Trophoblast cell (in vitro differentiated cells and primary cell): ENCODE measurements at regions not wholly inside any gene's neighbourhood (a gene's known extent, or its start where the extent isn't known, plus 50 kb on each side); places are given as distances from the start of the nearest gene placed in this dataset.

Experiments
- DNase-seq, 2 donors: peaks; one replicate each; pipeline ENCODE4 v3.0.0-alpha.2; 2016
- H2AFZ ChIP-seq: 2 replicates; pipeline ENCODE4 v1.6.1; 2013; ENCODE audit warnings: low read length, moderate library complexity, mild to moderate bottlenecking; ENCODE audit not compliant: insufficient read depth, poor library complexity
- H2AK5ac ChIP-seq: 2 replicates; pipeline ENCODE4 v1.6.1; 2013; ENCODE audit warnings: mild to moderate bottlenecking, low read length
- H2BK120ac ChIP-seq: 2 replicates; pipeline ENCODE4 v1.6.1; 2013; ENCODE audit warnings: low read length, mild to moderate bottlenecking, moderate library complexity; ENCODE audit not compliant: insufficient read depth, poor library complexity
- H2BK12ac ChIP-seq: 2 replicates; pipeline ENCODE4 v1.6.1; 2013; ENCODE audit warnings: mild to moderate bottlenecking, low read length, moderate library complexity
- H2BK5ac ChIP-seq: 2 replicates; pipeline ENCODE4 v1.6.1; 2013; ENCODE audit warnings: low read length, low read depth, moderate library complexity, mild to moderate bottlenecking; ENCODE audit not compliant: poor library complexity
- H3K14ac ChIP-seq: 2 replicates; pipeline ENCODE4 v1.6.1; 2013; ENCODE audit warnings: mild to moderate bottlenecking, low read length
- H3K18ac ChIP-seq: 2 replicates; pipeline ENCODE4 v1.6.1; 2013; ENCODE audit warnings: mild to moderate bottlenecking, low read length
- H3K23ac ChIP-seq: 2 replicates; pipeline ENCODE4 v1.6.1; 2013; ENCODE audit warnings: low read length
- H3K27ac ChIP-seq: 2 replicates; pipeline ENCODE4 v1.5.1; 2013; ENCODE audit warnings: low read depth, mild to moderate bottlenecking, inconsistent platforms, low read length, moderate library complexity
- H3K27me3 ChIP-seq: 2 replicates; pipeline ENCODE4 v1.6.1; 2013; ENCODE audit warnings: inconsistent platforms, mild to moderate bottlenecking, low read length, moderate library complexity; ENCODE audit not compliant: insufficient read depth
- H3K36me3 ChIP-seq, 2 experiments: 1 replicate in 1 of 2; 2 replicates in 1 of 2; pipeline ENCODE4 v1.6.1; 2013; ENCODE audit warnings: low read length in 2 of 2, mild to moderate bottlenecking in 2 of 2, moderate library complexity in 1 of 2; ENCODE audit not compliant: insufficient read depth in 2 of 2, control insufficient read depth in 1 of 2
- H3K4ac ChIP-seq: 2 replicates; pipeline ENCODE4 v1.6.1; 2013; ENCODE audit warnings: low read depth, mild to moderate bottlenecking, low read length, moderate library complexity
- H3K4me1 ChIP-seq, 2 experiments: 1 replicate in 1 of 2; 2 replicates in 1 of 2; pipeline ENCODE4 v1.6.1; 2013; ENCODE audit warnings: low read length in 2 of 2, mild to moderate bottlenecking in 2 of 2, moderate library complexity in 1 of 2; ENCODE audit not compliant: insufficient read depth in 2 of 2, control insufficient read depth in 1 of 2
- H3K4me2 ChIP-seq: 2 replicates; pipeline ENCODE4 v1.6.1; 2013; ENCODE audit warnings: inconsistent platforms, mild to moderate bottlenecking, low read length, moderate library complexity
- H3K4me3 ChIP-seq: 2 replicates; pipeline ENCODE4 v1.5.1; 2013; ENCODE audit warnings: mild to moderate bottlenecking, low read depth, low read length, inconsistent platforms
- H3K79me1 ChIP-seq: one replicate; pipeline ENCODE4 v1.6.1; 2013; ENCODE audit warnings: low read length
- H3K79me2 ChIP-seq: 2 replicates; pipeline ENCODE4 v1.6.1; 2013; ENCODE audit warnings: low read length, mild to moderate bottlenecking; ENCODE audit not compliant: control insufficient read depth, insufficient read depth, poor library complexity
- H3K9ac ChIP-seq: 2 replicates; pipeline ENCODE4 v1.6.1; 2013; ENCODE audit warnings: mild to moderate bottlenecking, low read length
- H3K9me3 ChIP-seq: 2 replicates; pipeline ENCODE4 v1.6.1; 2013; ENCODE audit warnings: low read depth, mild to moderate bottlenecking, control low read depth, inconsistent platforms, low read length; ENCODE audit not compliant: insufficient read depth
- H4K12ac ChIP-seq: 2 replicates; pipeline ENCODE4 v1.6.1; 2013; ENCODE audit warnings: low read depth, mild to moderate bottlenecking, low read length, moderate library complexity
- H4K8ac ChIP-seq: 2 replicates; pipeline ENCODE4 v1.6.1; 2013; ENCODE audit warnings: low read depth, mild to moderate bottlenecking, low read length, moderate library complexity
- H4K91ac ChIP-seq: one replicate; pipeline ENCODE4 v1.6.1; 2013; ENCODE audit warnings: low read depth, mild to moderate bottlenecking, low read length, moderate library complexity
- WGBS: extraction: QIAGEN DNeasy Blood & Tissue Kit; methylation state at CpG from one replicate; pipeline ENCODE4 v1.1.7; 2013; ENCODE audit warnings: missing lambda C conversion rate; ENCODE audit not compliant: insufficient read length, insufficient coverage; ENCODE audit errors: extremely low coverage; 5-methylcytosine and 5-hydroxymethylcytosine counted together

DNA sequence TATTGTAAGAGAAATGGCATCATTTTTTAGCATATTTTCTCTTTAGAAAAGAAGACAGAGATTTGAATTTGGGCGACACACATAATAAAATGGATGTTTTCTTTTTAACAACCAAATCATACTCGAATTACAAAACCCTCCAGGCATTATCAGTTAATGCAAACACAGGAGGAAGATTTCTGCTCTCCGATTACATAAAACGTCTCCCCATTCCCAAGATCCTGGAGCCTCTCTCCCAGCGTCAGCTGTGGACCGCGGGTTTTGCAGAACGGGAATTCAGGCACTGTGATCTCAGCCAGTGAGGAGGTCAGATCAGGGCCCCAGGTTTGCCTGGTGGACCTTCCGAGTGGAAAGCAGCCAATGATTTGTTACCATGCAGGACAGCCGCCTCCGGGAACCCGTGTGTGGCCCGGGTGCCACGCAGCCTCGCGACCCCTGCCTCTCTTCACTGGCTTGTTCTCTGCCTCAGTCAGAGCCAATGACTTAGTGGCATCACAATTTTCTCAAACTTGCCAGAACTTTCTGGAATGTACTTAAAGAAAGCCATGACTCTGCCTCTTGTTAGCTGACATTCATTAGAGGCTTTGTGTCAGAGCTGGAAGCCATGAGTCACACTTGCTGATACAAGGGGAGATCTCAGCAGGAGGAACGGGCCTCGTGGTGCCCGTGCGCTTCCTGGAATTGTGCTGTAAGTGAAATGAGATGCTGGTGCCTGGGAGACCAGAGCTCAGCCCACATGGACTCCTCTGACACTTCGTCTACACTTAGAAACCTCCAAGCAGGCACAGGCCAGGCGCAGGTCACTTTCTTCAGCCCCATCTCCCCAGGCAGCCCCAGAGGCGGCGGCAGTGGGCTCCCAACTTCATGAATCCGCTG is 246.1 kb downstream of the KLF6 start:
- DNase-seq: peak; percentile 98 to 99
- WGBS: no CpG with 5 or more reads among the region's 25 CpGs
- peak overlapping the region; percentile 61 for H2AK5ac ChIP-seq

DNA sequence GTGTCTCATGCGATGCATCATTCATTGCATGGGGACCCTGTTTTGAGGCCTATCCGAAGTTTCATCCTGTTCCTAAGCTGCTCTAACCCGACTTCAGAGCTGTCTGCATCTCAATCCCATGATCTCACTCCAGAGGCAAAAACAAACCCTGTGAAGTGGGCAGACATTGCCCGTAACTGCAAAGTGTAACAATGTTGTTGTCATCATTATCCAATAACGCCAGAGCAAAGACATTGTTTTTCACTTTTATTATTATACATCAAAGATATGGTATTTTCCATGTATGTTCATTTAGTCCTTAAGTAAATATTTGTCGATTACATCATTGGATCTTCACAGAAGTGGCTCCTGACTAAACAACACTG is 246.7 kb downstream of the KLF6 start:
- no peak overlapping the region for H3K4me3 ChIP-seq
- H3K79me2 ChIP-seq: no peaks in the 10 kb centered on the region
- DNase-seq: peak in 1 of 2 donors; percentile 47
- peak overlapping the region; percentile 2 for H3K27ac ChIP-seq
- no peak overlapping the region for H2AK5ac ChIP-seq
- H3K4me2 ChIP-seq: no peak overlapping the region
- peak overlapping the region; percentile 53 for H4K91ac ChIP-seq
- H3K18ac ChIP-seq: peak overlapping the region; percentile 1
- H3K23ac ChIP-seq: no peak overlapping the region
- no peak overlapping the region for H3K4ac ChIP-seq
- H3K4me1 ChIP-seq: peaks cover 17 to 20% of the 10 kb centered on the region in 2 experiments
- no peak overlapping the region for H2BK120ac ChIP-seq
- no peak overlapping the region for H2AFZ ChIP-seq
- no peak overlapping the region for H4K12ac ChIP-seq
- no peak overlapping the region for H3K9ac ChIP-seq
- H2BK12ac ChIP-seq: peak overlapping the region; percentile 85
- H2BK5ac ChIP-seq: no peak overlapping the region
- no CpG with 5 or more reads among the region's 6 CpGs for WGBS
- peaks cover 2% of the 10 kb centered on the region for H3K9me3 ChIP-seq
- H3K14ac ChIP-seq: peak overlapping the region; percentile 13
- H3K27me3 ChIP-seq: no peaks in the 10 kb centered on the region
- H3K36me3 ChIP-seq: no peaks in the 10 kb centered on the region
- peaks cover 24% of the 10 kb centered on the region for H3K79me1 ChIP-seq
- no peak overlapping the region for H4K8ac ChIP-seq

More for the DNA sequence above, 246.1 kb downstream of the KLF6 start:
- Histone ChIP-seq H2BK5ac (peak overlapping the region; percentile 77), H4K91ac (peak overlapping the region; percentile 88), H4K8ac (peak overlapping the region; percentile 71), H3K23ac (no peak overlapping the region), H2BK120ac (peak overlapping the region; percentile 92), H3K4ac (peak overlapping the region; percentile 25), H3K18ac (peak overlapping the region; percentile 69), H3K9ac (no peak overlapping the region), H3K79me2 (no peaks in the 10 kb centered on the region), H3K27me3 (no peaks in the 10 kb centered on the region), H2AFZ (no peak overlapping the region), H3K36me3 (no peaks in the 10 kb centered on the region), H3K4me3 (no peak overlapping the region), H3K9me3 (peaks cover 2% of the 10 kb centered on the region), H3K4me1 (peaks cover 17 to 19% of the 10 kb centered on the region in 2 experiments), H3K27ac (peak overlapping the region; percentile 83), H3K79me1 (peaks cover 21% of the 10 kb centered on the region), H3K14ac (peak overlapping the region; percentile 79), H4K12ac (no peak overlapping the region), H3K4me2 (no peak overlapping the region), H2BK12ac (peak overlapping the region; percentile 95)

GRCh38 chr10:3537518-3537917 is 247.5 kb downstream of the KLF6 start:
- Histone ChIP-seq H3K4me1 (peaks cover 25 to 26% of the 10 kb centered on the region in 2 experiments), H3K36me3 (no peaks in the 10 kb centered on the region), H3K18ac (no peak overlapping the region), H3K4me2 (no peak overlapping the region), H3K79me1 (peaks cover 30% of the 10 kb centered on the region), H3K4me3 (no peak overlapping the region), H2AFZ (no peak overlapping the region), H4K91ac (peak overlapping the region; percentile 53), H3K14ac (no peak overlapping the region), H3K9me3 (no peaks in the 10 kb centered on the region), H2AK5ac (no peak overlapping the region), H3K4ac (no peak overlapping the region), H3K27me3 (no peaks in the 10 kb centered on the region), H2BK12ac (no peak overlapping the region), H2BK5ac (no peak overlapping the region), H4K8ac (no peak overlapping the region), H3K79me2 (no peaks in the 10 kb centered on the region), H3K9ac (no peak overlapping the region), H3K27ac (no peak overlapping the region), H2BK120ac (no peak overlapping the region), H4K12ac (no peak overlapping the region), H3K23ac (no peak overlapping the region)
- DNase-seq: no peak
- no CpG with 5 or more reads among the region's 3 CpGs for WGBS

DNA sequence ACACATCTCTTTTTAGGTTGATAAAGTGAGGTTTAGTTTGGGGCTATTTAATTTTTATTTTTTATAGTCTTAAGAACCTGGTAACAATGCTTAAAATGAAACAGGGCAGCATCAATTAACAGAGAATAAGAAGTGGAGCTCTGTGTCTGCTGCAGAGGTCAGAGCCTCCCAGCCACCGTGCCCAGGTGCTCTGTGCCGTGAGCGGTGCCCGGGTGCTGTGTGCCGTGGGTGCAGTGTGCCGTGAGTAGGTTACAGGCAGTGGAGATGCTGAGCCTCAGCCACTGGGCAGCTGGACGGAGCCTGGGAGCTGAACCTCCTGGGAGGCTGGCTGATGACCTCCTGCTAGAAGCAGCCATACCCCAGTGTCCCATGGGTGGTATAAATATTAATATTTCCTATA is 250.0 kb downstream of the KLF6 start:
- Histone ChIP-seq H3K79me2 (no peaks in the 10 kb centered on the region), H4K12ac (no peak overlapping the region), H4K8ac (no peak overlapping the region), H3K23ac (no peak overlapping the region), H3K36me3 (no peaks in the 10 kb centered on the region), H3K27me3 (no peaks in the 10 kb centered on the region), H3K4me2 (no peak overlapping the region), H3K9ac (no peak overlapping the region), H3K79me1 (peaks cover 28% of the 10 kb centered on the region), H3K9me3 (no peaks in the 10 kb centered on the region), H3K18ac (no peak overlapping the region), H4K91ac (peak overlapping the region; percentile 25), H3K14ac (no peak overlapping the region), H3K4ac (no peak overlapping the region), H2AFZ (no peak overlapping the region), H2BK12ac (no peak overlapping the region), H2BK5ac (no peak overlapping the region), H3K4me3 (no peak overlapping the region), H3K4me1 (peaks cover 25 to 27% of the 10 kb centered on the region in 2 experiments), H2BK120ac (no peak overlapping the region), H2AK5ac (peak overlapping the region; percentile 61), H3K27ac (no peak overlapping the region)
- no CpG with 5 or more reads among the region's 7 CpGs for whole genome bisulfite sequencing
- DNase-seq: no peak
